SK-N-SH (cell line): ENCODE measurements at regions not wholly inside any gene's neighbourhood (a gene's known extent, or its start where the extent isn't known, plus 50 kb on each side); places are given as distances from the start of the nearest gene placed in this dataset.

Experiments
- CTCF ChIA-PET: fragments of 300-600, 350-600 bp; formaldehyde crosslinking; extraction: SDS; loops from one replicate; lab custom pipeline; 2021; lab: Yijun Ruan, JAX
- POLR2A ChIA-PET: fragments of 350-600 bp; sonication (Branson Sonifier 250); formaldehyde crosslinking; extraction: SDS; loops from one replicate; lab custom pipeline; 2020; ENCODE audit warnings: antibody characterized with exemption, inconsistent platforms; lab: Yijun Ruan, JAX
- DNase-seq: peaks from one replicate; pipeline ENCODE4 v3.0.0; 2012
- H2AFZ ChIP-seq: fragments of 200-600 bp; sonication (generic); 2 replicates; pipeline ENCODE4 v1.8.1; 2016; ENCODE audit warnings: antibody characterized with exemption, mild to moderate bottlenecking, low read depth
- H3F3A ChIP-seq: fragments of 200-600 bp; sonication (generic); replicated peaks from 2 replicates; pipeline ENCODE3; 2016; ENCODE audit warnings: antibody characterized with exemption, mild to moderate bottlenecking; ENCODE audit not compliant: insufficient read depth
- H3K27ac ChIP-seq, 2 experiments: fragments of 200-500 bp in 1 of 2; fragments of 200-600 bp in 1 of 2; sonication (Bioruptor generic) in 1 of 2; sonication (generic), shearing (Covaris generic) in 1 of 2; 2 replicates each; pipeline versions ENCODE4 v1.5.1 to v1.6.1; 2014 to 2016; ENCODE audit warnings: low read depth in 2 of 2, inconsistent platforms in 1 of 2, low read length in 1 of 2, mild to moderate bottlenecking in 1 of 2, mixed read lengths in 1 of 2
- H3K27me3 ChIP-seq: fragments of 200-600 bp; sonication (generic), shearing (Covaris generic); 2 replicates; pipeline ENCODE4 v1.6.1; 2016; ENCODE audit warnings: mixed run types; ENCODE audit not compliant: insufficient read depth
- H3K36me3 ChIP-seq, 2 experiments: fragments of 200-500 bp in 1 of 2; fragments of 200-600 bp in 1 of 2; sonication (Bioruptor generic) in 1 of 2; sonication (generic) in 1 of 2; replicated peaks in 1 of 2; 2 replicates each; pipeline versions ENCODE3 to v1.5.1; 2014 to 2016; ENCODE audit warnings: low read length in 1 of 2, mild to moderate bottlenecking in 1 of 2; ENCODE audit not compliant: insufficient read depth in 2 of 2, control insufficient read depth in 1 of 2
- H3K4me1 ChIP-seq, 2 experiments: fragments of 200-500 bp in 1 of 2; fragments of 200-600 bp in 1 of 2; sonication (Bioruptor generic) in 1 of 2; sonication (generic), shearing (Covaris generic) in 1 of 2; 2 replicates each; pipeline versions ENCODE4 v1.5.1 to v1.6.1; 2014 to 2016; ENCODE audit warnings: low read depth in 1 of 2, low read length in 1 of 2, mixed run types in 1 of 2; ENCODE audit not compliant: insufficient read depth in 2 of 2, control insufficient read depth in 1 of 2
- H3K4me2 ChIP-seq: fragments of 200-600 bp; sonication (generic), shearing (Covaris generic); 2 replicates; pipeline ENCODE4 v1.6.1; 2017; ENCODE audit warnings: mixed run types
- H3K4me3 ChIP-seq, 2 experiments: fragments of 200-500 bp in 1 of 2; fragments of 200-600 bp in 1 of 2; sonication (Bioruptor generic) in 1 of 2; sonication (generic), shearing (Covaris generic) in 1 of 2; 2 replicates each; pipeline versions ENCODE4 v1.5.1 to v1.8.1; 2014 to 2016; ENCODE audit warnings: low read depth in 2 of 2, inconsistent platforms in 1 of 2, low read length in 1 of 2, mild to moderate bottlenecking in 1 of 2, mixed read lengths in 1 of 2, moderate library complexity in 1 of 2
- H3K79me2 ChIP-seq: fragments of 200-600 bp; sonication (generic); 2 replicates; pipeline ENCODE4 v1.8.1; 2017; ENCODE audit warnings: mild to moderate bottlenecking; ENCODE audit not compliant: insufficient read depth
- H3K9ac ChIP-seq: fragments of 200-600 bp; sonication (generic); 2 replicates; pipeline ENCODE4 v1.6.1; 2017; ENCODE audit warnings: mixed run types
- H3K9me2 ChIP-seq: fragments of 200-600 bp; sonication (generic); 2 replicates; pipeline ENCODE4 v1.6.1; 2017; ENCODE audit warnings: mixed run types
- H3K9me3 ChIP-seq: fragments of 200-600 bp; sonication (generic); 2 replicates; pipeline ENCODE4 v1.6.1; 2017; ENCODE audit warnings: mixed run types, mild to moderate bottlenecking, moderate library complexity
- H4K20me1 ChIP-seq: fragments of 200-600 bp; sonication (generic); 2 replicates; pipeline ENCODE4 v1.6.1; 2017; ENCODE audit warnings: mild to moderate bottlenecking, mixed run types; ENCODE audit not compliant: insufficient read depth
- CHD2 ChIP-seq: fragments of 150-350 bp; IDR thresholded peaks from 2 replicates; pipeline ENCODE4 v1.6.1; 2018; ENCODE audit warnings: low read length; ENCODE audit not compliant: partially characterized antibody
- ELF1 ChIP-seq: IDR thresholded peaks from 2 replicates; pipeline ENCODE4 v1.4.0; 2012
- EP300 ChIP-seq, 2 experiments: IDR thresholded peaks; 2 replicates each; pipeline versions ENCODE4 v1.4.0 to v1.6.1; 2012; ENCODE audit warnings: borderline replicate concordance in 1 of 2, low read depth in 1 of 2, low read length in 1 of 2
- FOSL2 ChIP-seq: IDR thresholded peaks from 2 replicates; pipeline ENCODE4 v1.4.0; 2012; ENCODE audit warnings: low read depth, mild to moderate bottlenecking, moderate library complexity, borderline replicate concordance
- FOXJ3 ChIP-seq: sonication (generic); formaldehyde crosslinking; IDR thresholded peaks from 2 replicates; pipeline ENCODE4 v1.5.1; 2020; ENCODE audit warnings: mild to moderate bottlenecking, missing genetic modification reagents
- FOXM1 ChIP-seq: IDR thresholded peaks from 2 replicates; pipeline ENCODE4 v1.4.0; 2012; ENCODE audit warnings: low read depth, mild to moderate bottlenecking
- GATA2 ChIP-seq: sonication (generic); formaldehyde crosslinking; IDR thresholded peaks from 2 replicates; pipeline ENCODE4 v1.5.0; 2020; ENCODE audit warnings: mild to moderate bottlenecking, missing genetic modification reagents
- IRF3 ChIP-seq: fragments of 150-350 bp; IDR thresholded peaks from 2 replicates; pipeline ENCODE4 v1.6.1; 2016; ENCODE audit warnings: mild to moderate bottlenecking, low read depth, low read length
- JUND ChIP-seq: IDR thresholded peaks from 2 replicates; pipeline ENCODE4 v1.4.0; 2012
- MAX ChIP-seq: IDR thresholded peaks from 2 replicates; pipeline ENCODE4 v1.4.0; 2012; ENCODE audit warnings: low read depth
- MXI1 ChIP-seq: IDR thresholded peaks from 2 replicates; pipeline ENCODE4 v1.6.1; 2012; ENCODE audit warnings: mild to moderate bottlenecking, low read depth, low read length, improper control_type of control experiment
- NFIC ChIP-seq: IDR thresholded peaks from 2 replicates; pipeline ENCODE4 v1.4.0; 2012; ENCODE audit warnings: borderline replicate concordance
- NRF1 ChIP-seq: IDR thresholded peaks from 2 replicates; pipeline ENCODE4 v1.6.1; 2012; ENCODE audit warnings: low read depth, mild to moderate bottlenecking, low read length
- POLR2AphosphoS5 ChIP-seq: IDR thresholded peaks from 2 replicates; pipeline ENCODE4 v1.6.1; 2012; ENCODE audit warnings: low read depth, low read length
- RAD21 ChIP-seq: IDR thresholded peaks from 2 replicates; pipeline ENCODE4 v1.6.1; 2012; ENCODE audit warnings: mild to moderate bottlenecking, low read length
- RCOR1 ChIP-seq: fragments of 150-350 bp; IDR thresholded peaks from 2 replicates; pipeline ENCODE4 v1.6.1; 2017; ENCODE audit warnings: antibody characterized with exemption, low read length
- RFX5 ChIP-seq: IDR thresholded peaks from 2 replicates; pipeline ENCODE4 v1.6.1; 2012; ENCODE audit warnings: mild to moderate bottlenecking, improper control_type of control experiment, low read length
- SIN3A ChIP-seq: IDR thresholded peaks from 2 replicates; pipeline ENCODE4 v1.6.1; 2012; ENCODE audit warnings: low read depth, mild to moderate bottlenecking, low read length, moderate library complexity, borderline replicate concordance
- SMC3 ChIP-seq: IDR thresholded peaks from 2 replicates; pipeline ENCODE4 v1.6.1; 2012; ENCODE audit warnings: low read depth, low read length, improper control_type of control experiment
- TCF12 ChIP-seq: IDR thresholded peaks from 2 replicates; pipeline ENCODE4 v1.4.0; 2012
- TEAD4 ChIP-seq: IDR thresholded peaks from 2 replicates; pipeline ENCODE4 v1.4.0; 2012; ENCODE audit warnings: mild to moderate bottlenecking, borderline replicate concordance; ENCODE audit not compliant: insufficient read depth
- USF1 ChIP-seq: IDR thresholded peaks from 2 replicates; pipeline ENCODE4 v1.4.0; 2012; ENCODE audit warnings: low read depth, borderline replicate concordance
- USF2 ChIP-seq: fragments of 150-350 bp; IDR thresholded peaks from 2 replicates; pipeline ENCODE4 v1.6.1; 2017; ENCODE audit warnings: antibody characterized with exemption, low read length, low read depth, borderline replicate concordance
- WGBS: methylation state at CpG from one replicate; pipeline ENCODE4 v1.1.6; 2017; ENCODE audit warnings: low lambda C conversion rate; 5-methylcytosine and 5-hydroxymethylcytosine counted together
- TF ChIP-seq, protein P1 (sequence below): fragments of 200-600 bp; sonication (generic); IDR thresholded peaks from 2 replicates; pipeline ENCODE4 v1.6.1; 2017; ENCODE audit warnings: antibody characterized with exemption, mild to moderate bottlenecking, moderate library complexity

GRCh38 chr12:111288771-111289170, 80.1 kb downstream of the PHETA1 start (continued):
- no peak for TF ChIP-seq TEAD4
- no peak for TF ChIP-seq RAD21
- no peak for TF ChIP-seq USF2
- TF ChIP-seq GATA2 (CRISPR knock-in tag): no peak
- TF ChIP-seq JUND: no peak
- no peak for TF ChIP-seq RCOR1
- TF ChIP-seq IRF3: no peak
- TF ChIP-seq POLR2AphosphoS5: no peak
- no peak for TF ChIP-seq TCF12
- no peak for TF ChIP-seq ELF1

GRCh38 chr12:111287125-111287900, 81.6 kb downstream of the PHETA1 start:
- Histone ChIP-seq H3F3A (no peaks in the 10 kb centered on the region), H3K4me2 (no peak overlapping the region), H3K9me3 (no peaks in the 10 kb centered on the region), H3K4me1 (no peaks in the 10 kb centered on the region), H2AFZ (no peak overlapping the region), H3K27me3 (no peaks in the 10 kb centered on the region), H4K20me1 (no peaks in the 10 kb centered on the region), H3K36me3 (no peaks in the 10 kb centered on the region), H3K9me2 (no peaks in the 10 kb centered on the region), H3K9ac (no peak overlapping the region), H3K79me2 (no peaks in the 10 kb centered on the region), H3K4me3 (no peak overlapping the region), H3K27ac (no peak overlapping the region)
- 77% methylated on average over 29 of the region's 34 CpGs for WGBS
- POLR2A ChIA-PET: no interaction called here
- DNase-seq: no peak
- CTCF ChIA-PET: interaction anchor here (1.1 to 3.8 kb wide), 5 partner anchors 12 to 73 kb away, joined by 3 to 30 read pairs (median 3); no protein-coding TSS in a partner anchor
- TF ChIP-seq RFX5 (no peak), ELF1 (no peak), NFIC (no peak), CHD2 (no peak), RAD21 (no peak), TEAD4 (no peak), FOSL2 (no peak), EP300 (IDR thresholded peaks at IDR 0.05; ENCODE audit: borderline replicate concordance in 1 of 2, low read depth in 1 of 2, low read length in 1 of 2) (no peak), SIN3A (no peak), MXI1 (no peak), USF1 (no peak), NRF1 (no peak), MAX (no peak), FOXM1 (no peak), POLR2AphosphoS5 (no peak), SMC3 (no peak), FOXJ3 (CRISPR knock-in tag) (no peak)
- TF ChIP-seq, protein P1, sequence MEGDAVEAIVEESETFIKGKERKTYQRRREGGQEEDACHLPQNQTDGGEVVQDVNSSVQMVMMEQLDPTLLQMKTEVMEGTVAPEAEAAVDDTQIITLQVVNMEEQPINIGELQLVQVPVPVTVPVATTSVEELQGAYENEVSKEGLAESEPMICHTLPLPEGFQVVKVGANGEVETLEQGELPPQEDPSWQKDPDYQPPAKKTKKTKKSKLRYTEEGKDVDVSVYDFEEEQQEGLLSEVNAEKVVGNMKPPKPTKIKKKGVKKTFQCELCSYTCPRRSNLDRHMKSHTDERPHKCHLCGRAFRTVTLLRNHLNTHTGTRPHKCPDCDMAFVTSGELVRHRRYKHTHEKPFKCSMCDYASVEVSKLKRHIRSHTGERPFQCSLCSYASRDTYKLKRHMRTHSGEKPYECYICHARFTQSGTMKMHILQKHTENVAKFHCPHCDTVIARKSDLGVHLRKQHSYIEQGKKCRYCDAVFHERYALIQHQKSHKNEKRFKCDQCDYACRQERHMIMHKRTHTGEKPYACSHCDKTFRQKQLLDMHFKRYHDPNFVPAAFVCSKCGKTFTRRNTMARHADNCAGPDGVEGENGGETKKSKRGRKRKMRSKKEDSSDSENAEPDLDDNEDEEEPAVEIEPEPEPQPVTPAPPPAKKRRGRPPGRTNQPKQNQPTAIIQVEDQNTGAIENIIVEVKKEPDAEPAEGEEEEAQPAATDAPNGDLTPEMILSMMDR: no peak
